PFSK-1 (cell line): ENCODE measurements at regions not wholly inside any gene's neighbourhood (a gene's known extent, or its start where the extent isn't known, plus 50 kb on each side); places are given as distances from the start of the nearest gene placed in this dataset.

Experiments
- POLR2AphosphoS5 ChIP-seq: IDR thresholded peaks from 2 replicates; pipeline ENCODE4 v1.6.1; 2012; ENCODE audit warnings: low read depth, mild to moderate bottlenecking, control low read depth, low read length, moderate library complexity
- SIN3A ChIP-seq: IDR thresholded peaks from 2 replicates; pipeline ENCODE4 v1.6.1; 2012; ENCODE audit warnings: mild to moderate bottlenecking, low read length, moderate library complexity, borderline replicate concordance; ENCODE audit not compliant: insufficient read depth
- TF ChIP-seq, protein P1 (sequence below), 2 experiments: IDR thresholded peaks; 2 replicates each; pipeline versions ENCODE4 v1.6.1 to v1.8.0; 2011 to 2012; ENCODE audit warnings: low read depth in 2 of 2, low read length in 2 of 2, control low read depth in 1 of 2, inconsistent platforms in 1 of 2, mild to moderate bottlenecking in 1 of 2, moderate library complexity in 1 of 2; ENCODE audit not compliant: insufficient read depth in 1 of 2

DNA sequence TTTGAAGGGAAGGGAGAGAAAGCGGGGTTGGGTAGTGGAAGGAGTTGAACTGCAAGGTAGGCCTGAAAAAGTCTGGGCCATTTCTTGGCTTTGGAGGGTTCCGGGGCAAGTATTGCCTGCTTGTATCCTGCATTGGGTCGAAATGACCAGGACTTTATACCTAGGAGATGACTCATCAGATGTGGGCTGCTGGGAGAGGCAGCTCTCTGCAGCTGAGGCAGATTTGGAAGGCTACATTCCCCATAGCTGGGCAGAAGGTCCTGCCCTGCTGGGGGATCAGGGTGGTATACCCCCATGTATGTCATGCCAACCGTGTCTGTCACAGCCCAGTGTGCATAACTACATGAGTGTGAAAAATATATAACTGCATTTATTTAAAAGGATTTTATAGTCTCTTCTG lies 171.8 kb upstream of the SPRED2 start:
- TF ChIP-seq, protein P1, sequence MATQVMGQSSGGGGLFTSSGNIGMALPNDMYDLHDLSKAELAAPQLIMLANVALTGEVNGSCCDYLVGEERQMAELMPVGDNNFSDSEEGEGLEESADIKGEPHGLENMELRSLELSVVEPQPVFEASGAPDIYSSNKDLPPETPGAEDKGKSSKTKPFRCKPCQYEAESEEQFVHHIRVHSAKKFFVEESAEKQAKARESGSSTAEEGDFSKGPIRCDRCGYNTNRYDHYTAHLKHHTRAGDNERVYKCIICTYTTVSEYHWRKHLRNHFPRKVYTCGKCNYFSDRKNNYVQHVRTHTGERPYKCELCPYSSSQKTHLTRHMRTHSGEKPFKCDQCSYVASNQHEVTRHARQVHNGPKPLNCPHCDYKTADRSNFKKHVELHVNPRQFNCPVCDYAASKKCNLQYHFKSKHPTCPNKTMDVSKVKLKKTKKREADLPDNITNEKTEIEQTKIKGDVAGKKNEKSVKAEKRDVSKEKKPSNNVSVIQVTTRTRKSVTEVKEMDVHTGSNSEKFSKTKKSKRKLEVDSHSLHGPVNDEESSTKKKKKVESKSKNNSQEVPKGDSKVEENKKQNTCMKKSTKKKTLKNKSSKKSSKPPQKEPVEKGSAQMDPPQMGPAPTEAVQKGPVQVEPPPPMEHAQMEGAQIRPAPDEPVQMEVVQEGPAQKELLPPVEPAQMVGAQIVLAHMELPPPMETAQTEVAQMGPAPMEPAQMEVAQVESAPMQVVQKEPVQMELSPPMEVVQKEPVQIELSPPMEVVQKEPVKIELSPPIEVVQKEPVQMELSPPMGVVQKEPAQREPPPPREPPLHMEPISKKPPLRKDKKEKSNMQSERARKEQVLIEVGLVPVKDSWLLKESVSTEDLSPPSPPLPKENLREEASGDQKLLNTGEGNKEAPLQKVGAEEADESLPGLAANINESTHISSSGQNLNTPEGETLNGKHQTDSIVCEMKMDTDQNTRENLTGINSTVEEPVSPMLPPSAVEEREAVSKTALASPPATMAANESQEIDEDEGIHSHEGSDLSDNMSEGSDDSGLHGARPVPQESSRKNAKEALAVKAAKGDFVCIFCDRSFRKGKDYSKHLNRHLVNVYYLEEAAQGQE (IDR thresholded peaks at IDR 0.05; ENCODE audit: insufficient read depth in 1 of 2, low read depth in 2 of 2, low read length in 2 of 2) = no peak
- no peak for TF ChIP-seq POLR2AphosphoS5
- no peak for TF ChIP-seq SIN3A
